ENCODE measurements at regions not wholly inside any gene's neighbourhood (a gene's known extent, or its start where the extent isn't known, plus 50 kb on each side); places are given as distances from the start of the nearest gene placed in this dataset.

DNA sequence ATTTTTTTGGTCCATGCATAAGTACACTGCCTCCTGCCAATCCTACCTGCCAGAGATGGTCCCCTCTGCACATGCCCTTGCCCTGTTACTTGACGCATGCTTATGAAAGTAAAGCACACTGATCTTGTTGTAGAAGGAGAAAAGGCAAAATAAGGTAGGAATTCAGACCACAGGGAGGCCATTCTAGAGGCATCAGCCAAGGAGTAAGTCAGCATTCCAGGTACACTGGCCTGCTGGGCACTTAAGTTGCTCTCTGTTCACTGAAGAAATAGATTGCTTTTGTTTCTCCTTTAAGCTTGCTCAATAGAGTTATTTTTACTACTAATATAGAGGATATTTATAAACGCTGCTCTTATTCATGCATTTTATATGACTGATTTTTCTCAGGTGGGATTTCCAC, 604.4 kb downstream of the TDRD15 start:
- H3K4me3 ChIP-seq (ENCODE audit: low read depth, low read length) = no peak overlapping the region
- TF ChIP-seq, protein P1, sequence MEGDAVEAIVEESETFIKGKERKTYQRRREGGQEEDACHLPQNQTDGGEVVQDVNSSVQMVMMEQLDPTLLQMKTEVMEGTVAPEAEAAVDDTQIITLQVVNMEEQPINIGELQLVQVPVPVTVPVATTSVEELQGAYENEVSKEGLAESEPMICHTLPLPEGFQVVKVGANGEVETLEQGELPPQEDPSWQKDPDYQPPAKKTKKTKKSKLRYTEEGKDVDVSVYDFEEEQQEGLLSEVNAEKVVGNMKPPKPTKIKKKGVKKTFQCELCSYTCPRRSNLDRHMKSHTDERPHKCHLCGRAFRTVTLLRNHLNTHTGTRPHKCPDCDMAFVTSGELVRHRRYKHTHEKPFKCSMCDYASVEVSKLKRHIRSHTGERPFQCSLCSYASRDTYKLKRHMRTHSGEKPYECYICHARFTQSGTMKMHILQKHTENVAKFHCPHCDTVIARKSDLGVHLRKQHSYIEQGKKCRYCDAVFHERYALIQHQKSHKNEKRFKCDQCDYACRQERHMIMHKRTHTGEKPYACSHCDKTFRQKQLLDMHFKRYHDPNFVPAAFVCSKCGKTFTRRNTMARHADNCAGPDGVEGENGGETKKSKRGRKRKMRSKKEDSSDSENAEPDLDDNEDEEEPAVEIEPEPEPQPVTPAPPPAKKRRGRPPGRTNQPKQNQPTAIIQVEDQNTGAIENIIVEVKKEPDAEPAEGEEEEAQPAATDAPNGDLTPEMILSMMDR (IDR thresholded peaks at IDR 0.05; ENCODE audit: control insufficient read depth, extremely low read depth, insufficient read depth) = no peak
- no peak for DNase-seq (ENCODE audit: low read depth)

DNA sequence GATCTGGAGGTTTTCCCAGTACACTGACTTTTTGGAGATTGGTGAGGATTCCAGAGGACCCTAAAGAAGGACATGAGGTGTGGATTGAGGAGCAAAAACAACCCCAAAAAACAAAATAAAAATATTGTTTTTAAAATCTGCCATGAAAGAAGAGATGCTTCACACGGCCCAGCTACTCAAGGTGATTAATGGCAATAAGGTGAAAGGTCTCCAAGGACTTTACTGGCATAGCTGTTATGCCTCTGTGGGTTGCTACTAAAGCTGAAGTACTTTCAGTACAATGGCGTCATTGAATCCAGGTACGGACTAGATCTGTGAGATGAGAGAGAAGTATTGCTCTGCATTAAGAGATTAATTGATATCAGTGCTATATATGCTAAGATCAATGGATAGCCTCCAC, 606.4 kb downstream of the TDRD15 start:
- DNase-seq (ENCODE audit: low read depth) = no peak
- TF ChIP-seq, protein P1 (IDR thresholded peaks at IDR 0.05; ENCODE audit: control insufficient read depth, extremely low read depth, insufficient read depth) = no peak
- H3K4me3 ChIP-seq (ENCODE audit: low read depth, low read length) = no peak overlapping the region

DNA sequence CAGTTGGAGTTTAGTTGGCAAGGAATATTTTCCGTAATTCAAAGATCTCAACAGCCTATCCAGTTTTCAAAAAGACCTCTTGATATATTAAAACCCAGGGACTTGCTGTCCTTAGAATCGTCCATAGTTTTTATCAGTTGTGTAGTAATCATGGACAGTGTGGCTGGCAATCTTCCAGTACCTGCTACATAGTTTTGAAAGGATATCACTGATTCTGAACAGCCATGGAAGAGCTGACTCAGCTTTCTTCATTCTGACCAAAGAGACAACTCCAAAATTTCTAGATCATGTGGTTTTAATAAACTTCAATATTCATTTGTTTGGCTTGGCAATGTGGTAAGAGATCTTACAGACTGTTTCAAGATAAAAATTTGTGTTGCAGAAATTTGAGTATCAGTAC, 616.7 kb downstream of the TDRD15 start:
- DNase-seq (ENCODE audit: low read depth) = no peak
- no peak overlapping the region for H3K4me3 ChIP-seq (ENCODE audit: low read depth, low read length)
- TF ChIP-seq, protein P1 (IDR thresholded peaks at IDR 0.05; ENCODE audit: control insufficient read depth, extremely low read depth, insufficient read depth) = no peak

DNA sequence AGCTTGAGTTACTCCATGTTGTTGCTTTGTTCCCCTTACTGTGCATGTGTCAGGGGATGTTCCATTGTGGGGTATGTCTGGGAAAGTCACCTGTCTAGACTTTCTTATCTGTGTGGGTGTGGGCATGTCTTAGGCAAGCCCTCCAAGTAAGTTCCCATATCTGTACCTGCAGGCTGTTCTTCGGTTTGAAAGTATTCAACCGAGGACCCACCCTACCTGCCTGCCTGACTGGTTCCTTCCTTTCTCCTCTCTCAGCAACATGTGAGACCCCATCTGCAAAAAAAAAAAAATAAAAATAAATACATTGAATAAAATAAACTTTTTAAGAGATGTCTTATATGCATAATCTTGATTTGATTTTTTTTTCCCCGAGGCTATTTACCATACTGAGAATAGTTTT, 622.7 kb downstream of the TDRD15 start:
- no peak for DNase-seq (ENCODE audit: low read depth)
- TF ChIP-seq, protein P1 (IDR thresholded peaks at IDR 0.05; ENCODE audit: control insufficient read depth, extremely low read depth, insufficient read depth) = no peak
- H3K4me3 ChIP-seq (ENCODE audit: low read depth, low read length) = no peak overlapping the region

DNA sequence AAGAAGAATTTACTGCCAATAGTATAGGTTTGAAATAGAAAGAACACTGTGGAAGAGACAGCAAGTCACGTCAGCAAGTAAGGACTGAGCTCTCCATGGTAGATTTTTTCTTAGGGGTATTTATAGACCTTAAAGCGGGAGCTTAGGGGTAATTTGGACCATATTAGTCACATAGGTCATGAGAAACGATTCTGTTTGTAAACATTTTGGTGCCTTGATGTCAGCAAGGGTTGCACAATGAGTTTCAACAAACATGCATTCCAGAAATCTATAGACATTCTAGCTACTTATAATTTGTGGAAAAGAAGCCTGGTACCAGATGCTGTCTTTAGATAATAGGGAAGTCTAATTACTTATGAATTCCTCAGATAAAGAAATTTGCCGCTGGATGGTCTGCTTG, 624.7 kb downstream of the TDRD15 start:
- no peak overlapping the region for H3K4me3 ChIP-seq (ENCODE audit: low read depth, low read length)
- TF ChIP-seq, protein P1 (IDR thresholded peaks at IDR 0.05; ENCODE audit: control insufficient read depth, extremely low read depth, insufficient read depth) = no peak
- no peak for DNase-seq (ENCODE audit: low read depth)

DNA sequence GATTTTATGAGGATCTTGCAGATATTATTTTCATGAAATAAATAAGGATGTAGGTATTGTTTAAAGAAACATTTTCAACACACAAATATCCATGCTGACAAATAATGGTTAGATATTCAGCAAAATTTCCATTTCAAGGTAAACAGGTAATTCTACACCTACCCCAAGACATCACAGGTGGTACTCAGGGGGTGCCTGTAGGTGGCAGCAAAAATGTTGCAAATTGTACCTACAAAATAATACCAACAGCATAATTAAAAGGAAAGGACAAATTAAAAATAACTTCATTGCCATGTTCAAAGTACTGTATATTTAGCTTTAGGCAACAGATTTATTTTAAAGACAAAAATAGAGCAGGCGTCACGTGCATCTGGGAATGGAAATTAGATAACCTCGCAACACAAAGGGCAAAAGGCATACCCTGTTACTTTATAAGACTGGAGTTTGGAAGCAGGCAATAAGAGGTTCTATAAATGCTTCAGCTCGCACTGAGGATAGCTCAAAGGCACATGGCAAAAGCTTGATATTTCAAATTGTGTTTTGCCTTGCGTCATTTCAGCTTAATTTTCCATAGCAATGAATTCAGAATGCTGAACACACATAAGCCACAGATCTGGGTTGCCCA, 630.5 kb downstream of the TDRD15 start:
- TF ChIP-seq, protein P1 (IDR thresholded peaks at IDR 0.05; ENCODE audit: control insufficient read depth, extremely low read depth, insufficient read depth) = peak; percentile 49
- no peak overlapping the region for H3K4me3 ChIP-seq (ENCODE audit: low read depth, low read length)
- no peak for DNase-seq (ENCODE audit: low read depth)

DNA sequence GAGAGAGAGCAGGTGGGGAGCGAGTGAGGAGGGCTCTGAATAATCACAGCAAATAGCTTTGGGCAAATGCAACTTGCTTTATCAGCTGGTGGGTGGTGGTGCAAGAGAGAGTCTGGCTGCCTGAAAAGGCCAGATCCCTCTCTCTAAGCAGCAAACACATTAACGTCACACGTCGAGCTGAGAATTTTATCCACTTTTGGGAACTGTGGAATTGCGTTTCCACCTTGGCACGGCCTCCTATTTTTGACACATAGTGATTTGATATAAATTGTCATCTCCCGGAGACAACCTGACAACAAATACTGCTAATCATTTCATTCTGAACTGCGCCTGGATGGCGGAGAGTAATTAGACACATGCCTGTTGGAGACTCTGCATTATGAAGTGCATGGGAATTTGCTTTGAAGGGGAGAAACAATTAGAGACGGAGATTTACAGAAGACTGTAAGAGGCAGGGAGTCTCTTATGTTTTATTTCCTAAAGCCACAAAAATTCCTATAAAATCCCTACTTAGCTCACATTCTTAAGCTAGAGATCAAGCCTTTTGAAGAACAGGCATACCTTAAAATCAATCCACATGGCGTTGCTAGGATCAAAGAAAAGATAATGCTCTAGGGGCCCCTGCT, 634.1 kb downstream of the TDRD15 start:
- H3K4me3 ChIP-seq (ENCODE audit: low read depth, low read length) = no peak overlapping the region
- TF ChIP-seq, protein P1 (IDR thresholded peaks at IDR 0.05; ENCODE audit: control insufficient read depth, extremely low read depth, insufficient read depth) = no peak
- DNase-seq (ENCODE audit: low read depth) = no peak

Measured in LNCaP clone FGC (cell line).